ENCODE measurements at regions not wholly inside any gene's neighbourhood (a gene's known extent, or its start where the extent isn't known, plus 50 kb on each side); places are given as distances from the start of the nearest gene placed in this dataset.

DNA sequence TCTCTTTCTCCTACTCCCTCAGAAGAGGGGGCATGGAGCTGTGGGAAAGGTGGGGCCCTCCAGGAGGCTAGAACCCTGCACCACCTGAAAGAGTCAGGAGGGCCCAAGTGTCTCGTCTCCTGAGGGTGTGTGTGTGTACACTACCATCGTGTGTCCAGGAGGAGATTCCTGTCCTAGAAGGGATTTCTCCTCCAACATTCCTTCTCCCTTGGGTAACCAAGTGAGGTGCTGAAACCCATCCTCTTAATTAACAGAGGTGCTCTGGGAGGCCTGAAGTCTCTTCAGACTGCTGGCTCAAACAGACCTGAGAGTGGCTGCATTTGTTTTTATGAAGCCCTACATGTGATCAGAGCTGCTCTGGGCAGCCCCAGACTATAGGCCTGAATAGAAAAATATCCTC is 61.1 kb upstream of the FAM169A start:
- in situ Hi-C loops (cut with MboI), result loop anchor here (10.0 kb wide), 1 partner anchor 337 kb away; no protein-coding TSS in a partner anchor
- TF ChIP-seq STAT3 (IDR thresholded peaks at IDR 0.05; ENCODE audit: low read depth, low read length), result no peak
- TF ChIP-seq NFYA (IDR thresholded peaks at IDR 0.05; ENCODE audit: borderline replicate concordance, low read depth, low read length), result no peak
- no peak for TF ChIP-seq PAX5 (IDR thresholded peaks at IDR 0.05; ENCODE audit: borderline replicate concordance, low read depth, low read length)
- TF ChIP-seq, protein P1, sequence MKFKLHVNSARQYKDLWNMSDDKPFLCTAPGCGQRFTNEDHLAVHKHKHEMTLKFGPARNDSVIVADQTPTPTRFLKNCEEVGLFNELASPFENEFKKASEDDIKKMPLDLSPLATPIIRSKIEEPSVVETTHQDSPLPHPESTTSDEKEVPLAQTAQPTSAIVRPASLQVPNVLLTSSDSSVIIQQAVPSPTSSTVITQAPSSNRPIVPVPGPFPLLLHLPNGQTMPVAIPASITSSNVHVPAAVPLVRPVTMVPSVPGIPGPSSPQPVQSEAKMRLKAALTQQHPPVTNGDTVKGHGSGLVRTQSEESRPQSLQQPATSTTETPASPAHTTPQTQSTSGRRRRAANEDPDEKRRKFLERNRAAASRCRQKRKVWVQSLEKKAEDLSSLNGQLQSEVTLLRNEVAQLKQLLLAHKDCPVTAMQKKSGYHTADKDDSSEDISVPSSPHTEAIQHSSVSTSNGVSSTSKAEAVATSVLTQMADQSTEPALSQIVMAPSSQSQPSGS (IDR thresholded peaks at IDR 0.05; ENCODE audit: low read length), result no peak
- TF ChIP-seq, protein P2, sequence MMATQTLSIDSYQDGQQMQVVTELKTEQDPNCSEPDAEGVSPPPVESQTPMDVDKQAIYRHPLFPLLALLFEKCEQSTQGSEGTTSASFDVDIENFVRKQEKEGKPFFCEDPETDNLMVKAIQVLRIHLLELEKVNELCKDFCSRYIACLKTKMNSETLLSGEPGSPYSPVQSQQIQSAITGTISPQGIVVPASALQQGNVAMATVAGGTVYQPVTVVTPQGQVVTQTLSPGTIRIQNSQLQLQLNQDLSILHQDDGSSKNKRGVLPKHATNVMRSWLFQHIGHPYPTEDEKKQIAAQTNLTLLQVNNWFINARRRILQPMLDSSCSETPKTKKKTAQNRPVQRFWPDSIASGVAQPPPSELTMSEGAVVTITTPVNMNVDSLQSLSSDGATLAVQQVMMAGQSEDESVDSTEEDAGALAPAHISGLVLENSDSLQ (IDR thresholded peaks at IDR 0.05), result no peak
- TF ChIP-seq, protein P3, sequence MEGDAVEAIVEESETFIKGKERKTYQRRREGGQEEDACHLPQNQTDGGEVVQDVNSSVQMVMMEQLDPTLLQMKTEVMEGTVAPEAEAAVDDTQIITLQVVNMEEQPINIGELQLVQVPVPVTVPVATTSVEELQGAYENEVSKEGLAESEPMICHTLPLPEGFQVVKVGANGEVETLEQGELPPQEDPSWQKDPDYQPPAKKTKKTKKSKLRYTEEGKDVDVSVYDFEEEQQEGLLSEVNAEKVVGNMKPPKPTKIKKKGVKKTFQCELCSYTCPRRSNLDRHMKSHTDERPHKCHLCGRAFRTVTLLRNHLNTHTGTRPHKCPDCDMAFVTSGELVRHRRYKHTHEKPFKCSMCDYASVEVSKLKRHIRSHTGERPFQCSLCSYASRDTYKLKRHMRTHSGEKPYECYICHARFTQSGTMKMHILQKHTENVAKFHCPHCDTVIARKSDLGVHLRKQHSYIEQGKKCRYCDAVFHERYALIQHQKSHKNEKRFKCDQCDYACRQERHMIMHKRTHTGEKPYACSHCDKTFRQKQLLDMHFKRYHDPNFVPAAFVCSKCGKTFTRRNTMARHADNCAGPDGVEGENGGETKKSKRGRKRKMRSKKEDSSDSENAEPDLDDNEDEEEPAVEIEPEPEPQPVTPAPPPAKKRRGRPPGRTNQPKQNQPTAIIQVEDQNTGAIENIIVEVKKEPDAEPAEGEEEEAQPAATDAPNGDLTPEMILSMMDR (IDR thresholded peaks at IDR 0.05 in 2 of 3, conservative IDR thresholded peaks at IDR 0.05 in 1 of 3; ENCODE audit: control insufficient read depth in 2 of 3, extremely low read depth in 1 of 3, insufficient read depth in 1 of 3, low read depth in 3 of 3, low read length in 3 of 3), result no peak

More for the DNA sequence above, 61.1 kb upstream of the FAM169A start:
- no peak overlapping the region for H2AFZ ChIP-seq (ENCODE audit: control insufficient read depth, low read depth, low read length)
- no peaks in the 10 kb centered on the region for H4K20me1 ChIP-seq (ENCODE audit: control insufficient read depth, insufficient read depth)
- ChIA-PET RAD21 (ENCODE audit: unreplicated experiment) (interaction anchor here (0.5 kb wide), 1 partner anchor 385 kb away, joined by 3 read pairs; no protein-coding TSS in a partner anchor), POLR2A (interaction anchor here (0.6 kb wide), 1 partner anchor 920 kb away, joined by 3 read pairs; no protein-coding TSS in a partner anchor), SMC1A (ENCODE audit: uncharacterized antibody, unreplicated experiment) (no interaction called here), CTCF (no interaction called here)
- ATAC-seq (no peak), FAIRE-seq (no peak), DNase-seq (ENCODE audit: low read depth, low spot score) (no peak)
- H3K36me3 ChIP-seq (ENCODE audit: control insufficient read depth in 2 of 2, insufficient read depth in 2 of 2, low read length in 1 of 2), result no peaks in the 10 kb centered on the region
- intact Hi-C loops (cut with micrococcal nuclease; ENCODE audit: unreplicated experiment), result no loop called here
- no peak overlapping the region for H3K4me2 ChIP-seq (ENCODE audit: control insufficient read depth, insufficient read depth)
- H3K9ac ChIP-seq (ENCODE audit: control insufficient read depth, insufficient read depth, low read length), result no peak overlapping the region
- WGBS (ENCODE audit: insufficient coverage, insufficient replicate concordance, low lambda C conversion rate, missing lambda C conversion rate), result 9% methylated on average over 2 of the region's 2 CpGs
- BruUV-seq (replicated peaks), result no TSS peak
- H3K79me2 ChIP-seq (ENCODE audit: control insufficient read depth, insufficient read depth, low read length), result no peaks in the 10 kb centered on the region
- no peaks in the 10 kb centered on the region for H3K27me3 ChIP-seq (replicated peaks in 1 of 2; ENCODE audit: control insufficient read depth in 2 of 2, insufficient read depth in 2 of 2, low read length in 1 of 2)
- no peak overlapping the region for H3K27ac ChIP-seq (ENCODE audit: control insufficient read depth, insufficient read depth)
- no peak overlapping the region for H3K4me3 ChIP-seq
- H3K9me3 ChIP-seq (replicated peaks; ENCODE audit: control insufficient read depth, insufficient read depth, low read length), result no peaks in the 10 kb centered on the region
- H3K4me1 ChIP-seq (ENCODE audit: control insufficient read depth, insufficient read depth, low read length), result no peaks in the 10 kb centered on the region
